Common myeloid progenitor, CD34-positive (primary cell): ENCODE measurements at regions not wholly inside any gene's neighbourhood (a gene's known extent, or its start where the extent isn't known, plus 50 kb on each side); places are given as distances from the start of the nearest gene placed in this dataset.
"Not testable (repeated sequence)": the region's sequence is repeated elsewhere in the genome, so short reads cannot be mapped to it uniquely, and the experiment has no call there.

Experiments
- CTCF ChIA-PET: fragments of 350-600 bp; sonication (Branson Sonifier 250); formaldehyde crosslinking; loops from one replicate; lab custom pipeline; 2021; ENCODE audit warnings: antibody characterized with exemption; lab: Charles Lee
- POLR2A ChIA-PET: fragments of 350-600 bp; sonication (Branson Sonifier 250); formaldehyde crosslinking; loops from one replicate; lab custom pipeline; 2021; ENCODE audit warnings: antibody characterized with exemption; lab: Charles Lee
- DNase-seq, 3 donors: peaks; one replicate each; pipeline versions ENCODE4 v3.0.0 to v3.0.0-alpha.2; 2013
- H3K27ac ChIP-seq, 2 experiments: 1 replicate in 1 of 2; 2 replicates in 1 of 2; pipeline ENCODE4 v1.7.0; 2013; ENCODE audit warnings: inconsistent platforms in 2 of 2, low read length in 2 of 2, mild to moderate bottlenecking in 2 of 2, low read depth in 1 of 2, moderate library complexity in 1 of 2; ENCODE audit not compliant: severe bottlenecking in 2 of 2, insufficient read depth in 1 of 2, poor library complexity in 1 of 2
- H3K27me3 ChIP-seq, 5 experiments: replicated peaks in 2 of 5; 1 replicate in 3 of 5; 2 replicates in 2 of 5; pipeline versions ENCODE4 v1.6.1 to v1.7.0; 2013; ENCODE audit warnings: low read length in 4 of 5, mild to moderate bottlenecking in 2 of 5, moderate library complexity in 2 of 5, inconsistent platforms in 1 of 5; ENCODE audit not compliant: insufficient read depth in 5 of 5, control insufficient read depth in 4 of 5
- H3K36me3 ChIP-seq, 4 experiments: 1 replicate in 2 of 4; 2 replicates in 2 of 4; pipeline versions ENCODE4 v1.6.1 to v1.7.0; 2013; ENCODE audit warnings: low read length in 3 of 4, control low read depth in 1 of 4, mild to moderate bottlenecking in 1 of 4; ENCODE audit not compliant: control insufficient read depth in 4 of 4, insufficient read depth in 4 of 4
- H3K4me1 ChIP-seq, 4 experiments: 1 replicate in 3 of 4; 2 replicates in 1 of 4; pipeline versions ENCODE4 v1.6.1 to v1.7.1; 2013; ENCODE audit warnings: low read length in 3 of 4, mild to moderate bottlenecking in 3 of 4, control low read depth in 1 of 4, inconsistent platforms in 1 of 4, moderate library complexity in 1 of 4; ENCODE audit not compliant: control insufficient read depth in 4 of 4, insufficient read depth in 4 of 4; ENCODE audit errors: control extremely low read depth in 1 of 4
- H3K4me3 ChIP-seq, 7 experiments: 1 replicate in 4 of 7; 2 replicates in 3 of 7; pipeline versions ENCODE4 v1.5.1 to v1.7.0; 2013; ENCODE audit warnings: mild to moderate bottlenecking in 7 of 7, low read length in 6 of 7, moderate library complexity in 6 of 7, inconsistent platforms in 2 of 7, low read depth in 2 of 7, control low read depth in 1 of 7; ENCODE audit not compliant: insufficient read depth in 4 of 7, control insufficient read depth in 1 of 7; ENCODE audit errors: extremely low read depth in 1 of 7
- H3K9me3 ChIP-seq, 5 experiments: 1 replicate in 4 of 5; 2 replicates in 1 of 5; pipeline versions ENCODE4 v1.6.1 to v1.7.1; 2013; ENCODE audit warnings: low read length in 4 of 5, mild to moderate bottlenecking in 2 of 5, inconsistent platforms in 1 of 5, low read depth in 1 of 5, moderate library complexity in 1 of 5; ENCODE audit not compliant: control insufficient read depth in 4 of 5, insufficient read depth in 2 of 5; ENCODE audit errors: control extremely low read depth in 1 of 5
- WGBS: methylation state at CpG from one replicate; pipeline ENCODE4 v1.1.5; 2013; ENCODE audit not compliant: insufficient coverage; 5-methylcytosine and 5-hydroxymethylcytosine counted together

GRCh38 chr4:72661830-72662229 lies 92.8 kb upstream of the ADAMTS3 start:
- Histone ChIP-seq H3K36me3 (no peaks in the 10 kb centered on the region), H3K9me3 (no peaks in the 10 kb centered on the region), H3K27me3 (peaks cover 0 to 3% (median 0%) of the 10 kb centered on the region in 5 experiments), H3K4me3 (no peak overlapping the region), H3K27ac (no peak overlapping the region), H3K4me1 (no peaks in the 10 kb centered on the region)
- WGBS, result no CpG with 5 or more reads among the region's 1 CpG
- POLR2A ChIA-PET, result no interaction called here
- CTCF ChIA-PET, result no interaction called here
- DNase-seq, result no peak

GRCh38 chr4:72641611-72642010 lies 72.6 kb upstream of the ADAMTS3 start:
- ChIA-PET CTCF (interaction anchor here (0.7 kb wide), 1 partner anchor 855 kb away, joined by 3 read pairs; no protein-coding TSS in a partner anchor), POLR2A (no interaction called here)
- 100% methylated on average over 1 of the region's 2 CpGs for WGBS
- Histone ChIP-seq H3K4me1 (no peaks in the 10 kb centered on the region), H3K4me3 (no peak overlapping the region), H3K27ac (no peak overlapping the region), H3K36me3 (no peaks in the 10 kb centered on the region), H3K27me3 (no peaks in the 10 kb centered on the region), H3K9me3 (peaks cover 0 to 4% (median 0%) of the 10 kb centered on the region in 5 experiments)
- no peak for DNase-seq

DNA sequence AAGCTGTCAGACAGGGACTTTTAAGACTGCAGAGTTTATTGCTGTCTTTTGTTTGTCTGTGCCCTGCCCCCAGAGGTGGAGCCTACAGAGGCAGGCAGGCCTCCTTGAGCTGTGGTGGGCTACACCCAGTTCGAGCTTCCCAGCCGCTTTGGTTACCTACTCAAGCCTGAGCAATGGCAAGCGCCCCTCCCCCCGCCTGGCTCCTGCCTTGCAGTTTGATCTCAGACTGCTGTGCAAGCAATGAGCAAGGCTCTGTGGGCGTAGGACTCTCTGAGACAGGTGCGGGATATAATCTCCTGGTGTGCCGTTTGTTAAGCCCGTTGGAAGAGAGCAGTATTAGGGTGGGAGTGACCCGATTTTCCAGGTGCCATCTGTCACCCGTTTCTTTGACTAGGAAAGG lies 67.8 kb upstream of the ADAMTS3 start:
- H3K9me3 ChIP-seq, H3K27me3 ChIP-seq, CTCF ChIA-PET, H3K4me3 ChIP-seq, H3K27ac ChIP-seq, H3K4me1 ChIP-seq, H3K36me3 ChIP-seq, DNase-seq, POLR2A ChIA-PET: not testable (repeated sequence)
- WGBS, result 93% methylated on average over 9 of the region's 10 CpGs

GRCh38 chr4:72635931-72636330 lies 66.9 kb upstream of the ADAMTS3 start:
- WGBS, result 96% methylated on average over 4 of the region's 6 CpGs
- POLR2A ChIA-PET, H3K4me3 ChIP-seq, H3K36me3 ChIP-seq, H3K27ac ChIP-seq, CTCF ChIA-PET, H3K9me3 ChIP-seq, DNase-seq, H3K27me3 ChIP-seq, H3K4me1 ChIP-seq: not testable (repeated sequence)

- H3K27me3 ChIP-seq, CTCF ChIA-PET, H3K9me3 ChIP-seq, H3K27ac ChIP-seq, DNase-seq, POLR2A ChIA-PET, H3K4me1 ChIP-seq, H3K36me3 ChIP-seq, H3K4me3 ChIP-seq: not testable (repeated sequence)
- 98% methylated on average over 7 of the region's 7 CpGs for WGBS
Measured at GRCh38 chr4:72632253-72632652, 63.2 kb upstream of the ADAMTS3 start.

- POLR2A ChIA-PET, result no interaction called here
- no peak overlapping the region for H3K27ac ChIP-seq
- CTCF ChIA-PET, result no interaction called here
- no peak overlapping the region for H3K4me3 ChIP-seq
- no peaks in the 10 kb centered on the region for H3K4me1 ChIP-seq
- no peaks in the 10 kb centered on the region for H3K27me3 ChIP-seq
- DNase-seq, result no peak
- no peaks in the 10 kb centered on the region for H3K36me3 ChIP-seq
- no peaks in the 10 kb centered on the region for H3K9me3 ChIP-seq
- no CpG with 5 or more reads among the region's 1 CpG for WGBS
Measured at GRCh38 chr4:72631296-72631695, 62.3 kb upstream of the ADAMTS3 start.

DNA sequence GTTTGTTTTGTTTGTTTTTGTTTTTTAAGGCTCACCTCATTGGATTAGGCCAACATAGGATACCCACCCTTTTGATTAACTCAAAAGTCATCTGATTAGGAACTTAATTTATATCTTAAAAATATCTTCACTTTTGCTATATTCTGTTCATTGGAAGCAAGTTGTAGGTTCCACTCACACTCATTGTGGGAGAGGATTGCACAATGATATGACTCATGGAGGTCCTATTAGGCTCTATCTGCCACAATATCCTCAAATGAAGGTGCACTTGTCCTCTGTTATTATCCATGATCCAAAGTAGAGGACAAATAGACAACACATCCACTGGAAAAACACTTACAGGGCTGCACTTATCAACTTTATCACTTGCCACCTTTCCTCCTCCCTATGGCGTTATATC lies 60.5 kb upstream of the ADAMTS3 start:
- no peak overlapping the region for H3K27ac ChIP-seq
- POLR2A ChIA-PET, result no interaction called here
- CTCF ChIA-PET, result no interaction called here

More for the DNA sequence above, 60.5 kb upstream of the ADAMTS3 start:
- no peaks in the 10 kb centered on the region for H3K27me3 ChIP-seq
- no peaks in the 10 kb centered on the region for H3K4me1 ChIP-seq
- no peak overlapping the region for H3K4me3 ChIP-seq
- no peak for DNase-seq
- WGBS, result 100% methylated on average over 1 of the region's 1 CpG
- no peaks in the 10 kb centered on the region for H3K36me3 ChIP-seq
- H3K9me3 ChIP-seq, result no peaks in the 10 kb centered on the region
